Right lobe of liver (tissue), 6 donors: ENCODE measurements at regions not wholly inside any gene's neighbourhood (a gene's known extent, or its start where the extent isn't known, plus 50 kb on each side); places are given as distances from the start of the nearest gene placed in this dataset.

Experiments used
- ATAC-seq, 4 donors: fragments of 200-7000 bp; cut with Tn5 transposase; one replicate each; pipeline ENCODE4 v1.9.1; 2020; ENCODE audit warnings: mild to moderate bottlenecking in 4 of 4, moderate library complexity in 4 of 4
- DNase-seq, 3 donors: peaks; one replicate each; pipeline ENCODE4 v3.0.0-alpha.2; 2020
- H3K27ac ChIP-seq, 3 donors: fragments of 200-600 bp; one replicate each; pipeline ENCODE4 v1.8.0; 2022
- H3K27me3 ChIP-seq, 2 donors: fragments of 200-600 bp; one replicate each; pipeline ENCODE4 v1.8.0; 2022
- H3K36me3 ChIP-seq, 4 donors: fragments of 200-600 bp; sonication (generic) in 1 of 4; one replicate each; pipeline versions ENCODE4 v1.5.1 to v1.8.0; 2017 to 2022; ENCODE audit warnings: control low read depth in 1 of 4
- H3K4me1 ChIP-seq, 4 donors: fragments of 200-600 bp; sonication (generic) in 1 of 4; one replicate each; pipeline versions ENCODE4 v1.5.1 to v1.8.0; 2017 to 2022; ENCODE audit warnings: control low read depth in 1 of 4
- H3K4me3 ChIP-seq, 3 donors: fragments of 200-600 bp; one replicate each; pipeline ENCODE4 v1.8.0; 2022
- H3K9me3 ChIP-seq, 4 donors: fragments of 200-600 bp; sonication (generic) in 1 of 4; one replicate each; pipeline versions ENCODE4 v1.5.1 to v1.8.0; 2017 to 2022; ENCODE audit warnings: control low read depth in 1 of 4
- POLR2A ChIP-seq: fragments of 450-650 bp; IDR thresholded peaks from one replicate; pipeline ENCODE4 v1.6.1; 2017; ENCODE audit warnings: antibody characterized with exemption, mild to moderate bottlenecking
- WGBS: methylation state at CpG from one replicate; pipeline ENCODE4 v1.1.6; 2018; ENCODE audit warnings: low coverage, low lambda C conversion rate; ENCODE audit not compliant: insufficient coverage; ENCODE audit errors: missing lambda C conversion rate; 5-methylcytosine and 5-hydroxymethylcytosine counted together
- intact Hi-C, 2 donors: fragments of 100-400 bp; cut with DNase I; formaldehyde crosslinking; loops; one replicate each; pipeline versions ENCODE4 v1.11.2 to v1.14.1; 2022
- TF ChIP-seq, protein P1 (sequence below), 4 donors: fragments of 200-600 bp in 3 of 4; fragments of 450-650 bp in 1 of 4; IDR thresholded peaks; one replicate each; pipeline versions ENCODE4 v1.5.1 to v1.8.0; 2016 to 2022; ENCODE audit warnings: antibody characterized with exemption in 4 of 4, mild to moderate bottlenecking in 2 of 4
- donor health status: DM: no; HTN: yes; CAD: no.
- donor health status: DM: no; HTN: no; CAD: no.
- donor health status: DM: no; HTN: no; CAD: no.
- donor health status: DM: no; HTN: yes; CAD: no.
- donor health status: DM: no; HTN: yes; CAD: no.

- no peak for DNase-seq
- H3K9me3 ChIP-seq: no peaks in the 10 kb centered on the region
- H3K27me3 ChIP-seq: no peaks in the 10 kb centered on the region
- H3K4me1 ChIP-seq: no peaks in the 10 kb centered on the region
- no peak overlapping the region for H3K27ac ChIP-seq
- H3K36me3 ChIP-seq: no peaks in the 10 kb centered on the region
- intact Hi-C loops: no loop called here
- TF ChIP-seq POLR2A: no peak
- TF ChIP-seq, protein P1, sequence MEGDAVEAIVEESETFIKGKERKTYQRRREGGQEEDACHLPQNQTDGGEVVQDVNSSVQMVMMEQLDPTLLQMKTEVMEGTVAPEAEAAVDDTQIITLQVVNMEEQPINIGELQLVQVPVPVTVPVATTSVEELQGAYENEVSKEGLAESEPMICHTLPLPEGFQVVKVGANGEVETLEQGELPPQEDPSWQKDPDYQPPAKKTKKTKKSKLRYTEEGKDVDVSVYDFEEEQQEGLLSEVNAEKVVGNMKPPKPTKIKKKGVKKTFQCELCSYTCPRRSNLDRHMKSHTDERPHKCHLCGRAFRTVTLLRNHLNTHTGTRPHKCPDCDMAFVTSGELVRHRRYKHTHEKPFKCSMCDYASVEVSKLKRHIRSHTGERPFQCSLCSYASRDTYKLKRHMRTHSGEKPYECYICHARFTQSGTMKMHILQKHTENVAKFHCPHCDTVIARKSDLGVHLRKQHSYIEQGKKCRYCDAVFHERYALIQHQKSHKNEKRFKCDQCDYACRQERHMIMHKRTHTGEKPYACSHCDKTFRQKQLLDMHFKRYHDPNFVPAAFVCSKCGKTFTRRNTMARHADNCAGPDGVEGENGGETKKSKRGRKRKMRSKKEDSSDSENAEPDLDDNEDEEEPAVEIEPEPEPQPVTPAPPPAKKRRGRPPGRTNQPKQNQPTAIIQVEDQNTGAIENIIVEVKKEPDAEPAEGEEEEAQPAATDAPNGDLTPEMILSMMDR (IDR thresholded peaks at IDR 0.05): no peak
- WGBS: 66% methylated on average over 7 of the region's 10 CpGs
- no peak overlapping the region for H3K4me3 ChIP-seq
- ATAC-seq: no peak
Observed at GRCh38 chr11:13881226-13881905, 81.2 kb upstream of the SPON1 start.

- Histone ChIP-seq H3K27me3 (no peaks in the 10 kb centered on the region), H3K27ac (no peak overlapping the region), H3K4me3 (no peak overlapping the region), H3K9me3 (no peaks in the 10 kb centered on the region), H3K36me3 (no peaks in the 10 kb centered on the region), H3K4me1 (no peaks in the 10 kb centered on the region)
- WGBS: 48% methylated on average over 4 of the region's 4 CpGs
- intact Hi-C loops: no loop called here
- TF ChIP-seq, protein P1 (IDR thresholded peaks at IDR 0.05): no peak
- no peak for TF ChIP-seq POLR2A
- DNase-seq: no peak
- no peak for ATAC-seq
Observed at GRCh38 chr11:13883042-13883441, 79.5 kb upstream of the SPON1 start.

- intact Hi-C loops: no loop called here
- 81% methylated on average over 6 of the region's 6 CpGs for WGBS
- no peak for ATAC-seq
- Histone ChIP-seq H3K4me1 (no peaks in the 10 kb centered on the region), H3K27me3 (no peaks in the 10 kb centered on the region), H3K9me3 (no peaks in the 10 kb centered on the region), H3K27ac (no peak overlapping the region), H3K36me3 (no peaks in the 10 kb centered on the region), H3K4me3 (no peak overlapping the region)
- DNase-seq: no peak
- no peak for TF ChIP-seq POLR2A
- TF ChIP-seq, protein P1 (IDR thresholded peaks at IDR 0.05): no peak
Observed at GRCh38 chr11:13883589-13883988, 78.9 kb upstream of the SPON1 start.

DNA sequence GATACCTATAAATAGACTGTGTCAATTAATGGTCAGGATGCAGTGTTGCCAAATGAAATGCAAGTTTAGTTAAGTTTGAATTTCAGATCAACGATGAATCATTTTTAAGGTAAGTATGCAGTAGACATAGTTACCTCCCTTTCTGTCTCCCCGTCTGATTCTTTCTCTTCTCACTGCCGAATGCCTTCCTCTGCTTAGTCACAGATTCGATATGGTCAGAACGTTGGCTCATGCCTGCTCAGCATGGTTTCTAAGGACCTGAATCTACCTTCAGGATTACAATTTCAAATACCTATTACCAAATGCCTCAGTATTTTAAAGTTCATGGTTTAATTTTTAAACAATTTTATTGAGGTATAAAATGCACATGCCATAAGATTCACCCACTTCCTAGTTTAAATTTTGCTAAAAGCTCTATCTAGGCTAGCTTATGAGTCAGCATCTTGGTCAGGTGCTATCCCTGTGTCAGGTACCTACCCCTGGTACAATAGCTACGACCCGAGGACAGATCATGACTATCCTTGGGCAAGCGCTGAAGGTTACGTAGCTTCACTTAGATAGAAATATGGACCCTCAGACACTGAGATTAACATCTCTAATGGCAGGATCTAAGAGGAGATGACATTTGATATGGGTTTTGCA lies 78.2 kb upstream of the SPON1 start:
- intact Hi-C loops: no loop called here
- H3K9me3 ChIP-seq: no peaks in the 10 kb centered on the region
- H3K4me1 ChIP-seq: no peaks in the 10 kb centered on the region
- no peak for ATAC-seq
- H3K27ac ChIP-seq: no peak overlapping the region
- no peak overlapping the region for H3K4me3 ChIP-seq
- no peaks in the 10 kb centered on the region for H3K27me3 ChIP-seq
- no peaks in the 10 kb centered on the region for H3K36me3 ChIP-seq
- 80% methylated on average over 8 of the region's 9 CpGs for WGBS
- TF ChIP-seq, protein P1 (IDR thresholded peaks at IDR 0.05): no peak
- no peak for TF ChIP-seq POLR2A
- no peak for DNase-seq
